ENCODE measurements at regions not wholly inside any gene's neighbourhood (a gene's known extent, or its start where the extent isn't known, plus 50 kb on each side); places are given as distances from the start of the nearest gene placed in this dataset.

DNA sequence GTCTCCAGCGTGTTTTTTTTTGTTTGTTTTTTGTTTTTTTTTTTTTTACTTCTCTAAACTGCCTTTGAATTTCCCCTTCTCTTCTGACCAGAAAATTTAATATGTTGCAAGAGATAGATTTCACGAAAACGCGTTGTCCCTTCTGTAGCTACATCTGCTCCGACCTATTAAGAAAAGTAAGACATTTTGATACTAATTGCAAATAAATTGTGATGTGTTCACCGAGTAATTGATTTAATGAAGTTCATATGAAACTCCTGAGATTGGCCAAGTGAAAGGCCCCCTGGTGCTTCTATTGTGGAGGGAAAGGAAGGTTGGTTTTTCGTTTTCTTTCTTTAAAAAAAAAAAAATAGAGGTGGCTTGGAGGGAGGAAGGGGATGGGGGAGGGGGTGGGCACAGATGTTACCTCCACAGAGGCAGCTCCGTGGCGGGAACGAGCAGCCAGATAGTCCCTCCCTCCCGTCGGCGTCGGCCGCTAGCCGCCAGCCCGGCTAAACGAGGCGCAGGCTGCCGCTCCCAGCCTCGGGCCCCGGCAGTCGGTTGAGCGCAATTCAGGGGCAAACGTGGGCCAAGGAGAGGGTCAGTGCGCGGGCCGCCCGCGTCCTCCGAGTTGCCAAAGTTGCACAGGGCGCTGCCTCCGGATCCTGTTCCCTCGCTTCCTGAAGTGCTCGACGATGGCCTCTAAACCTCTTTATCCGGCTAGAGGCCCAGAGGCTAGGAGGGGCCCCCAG lies 139.1 kb upstream of the ZIC3 start:
- H3K27me3 ChIP-seq (replicated peaks in 1 of 2; ENCODE audit: control insufficient read depth in 2 of 2, insufficient read depth in 2 of 2, low read length in 1 of 2): no peaks in the 10 kb centered on the region; a peak in 4 of 4 replicates
- H3K4me3 ChIP-seq: no peak overlapping the region
- H3K4me2 ChIP-seq (ENCODE audit: control insufficient read depth, insufficient read depth): no peak overlapping the region
- SMC1A ChIA-PET (ENCODE audit: uncharacterized antibody, unreplicated experiment): interaction anchor here (0.6 kb wide), 1 partner anchor 17 kb away, joined by 3 read pairs; no protein-coding TSS in a partner anchor
- DNase-seq (ENCODE audit: low read depth, low spot score): no peak
- H3K27ac ChIP-seq (ENCODE audit: control insufficient read depth, insufficient read depth): no peak overlapping the region
- RAD21 ChIA-PET (ENCODE audit: unreplicated experiment): no interaction called here
- in situ Hi-C loops (cut with MboI): no loop called here
- H3K79me2 ChIP-seq (ENCODE audit: control insufficient read depth, insufficient read depth, low read length): no peaks in the 10 kb centered on the region
- no peak overlapping the region for H3K9ac ChIP-seq (ENCODE audit: control insufficient read depth, insufficient read depth, low read length)
- no peaks in the 10 kb centered on the region; the same call in 2 of the 3 replicates for H3K9me3 ChIP-seq (replicated peaks; ENCODE audit: control insufficient read depth, insufficient read depth, low read length)
- ATAC-seq: no peak
- CTCF ChIA-PET: interaction anchor here (0.6 kb wide), 1 partner anchor 28 kb away, joined by 4 read pairs; no protein-coding TSS in a partner anchor
- BruUV-seq (replicated peaks): no TSS peak
- no peak for TF ChIP-seq CREB1 (IDR thresholded peaks at IDR 0.05; ENCODE audit: low read depth)
- no peak for TF ChIP-seq ZBTB40 (IDR thresholded peaks at IDR 0.05; ENCODE audit: borderline replicate concordance)
- TF ChIP-seq ETV6 (conservative IDR thresholded peaks at IDR 0.05 in 1 of 2, IDR thresholded peaks at IDR 0.05 in 1 of 2; ENCODE audit: borderline replicate concordance in 1 of 2, low read depth in 1 of 2): no peak
- TF ChIP-seq, protein P1, sequence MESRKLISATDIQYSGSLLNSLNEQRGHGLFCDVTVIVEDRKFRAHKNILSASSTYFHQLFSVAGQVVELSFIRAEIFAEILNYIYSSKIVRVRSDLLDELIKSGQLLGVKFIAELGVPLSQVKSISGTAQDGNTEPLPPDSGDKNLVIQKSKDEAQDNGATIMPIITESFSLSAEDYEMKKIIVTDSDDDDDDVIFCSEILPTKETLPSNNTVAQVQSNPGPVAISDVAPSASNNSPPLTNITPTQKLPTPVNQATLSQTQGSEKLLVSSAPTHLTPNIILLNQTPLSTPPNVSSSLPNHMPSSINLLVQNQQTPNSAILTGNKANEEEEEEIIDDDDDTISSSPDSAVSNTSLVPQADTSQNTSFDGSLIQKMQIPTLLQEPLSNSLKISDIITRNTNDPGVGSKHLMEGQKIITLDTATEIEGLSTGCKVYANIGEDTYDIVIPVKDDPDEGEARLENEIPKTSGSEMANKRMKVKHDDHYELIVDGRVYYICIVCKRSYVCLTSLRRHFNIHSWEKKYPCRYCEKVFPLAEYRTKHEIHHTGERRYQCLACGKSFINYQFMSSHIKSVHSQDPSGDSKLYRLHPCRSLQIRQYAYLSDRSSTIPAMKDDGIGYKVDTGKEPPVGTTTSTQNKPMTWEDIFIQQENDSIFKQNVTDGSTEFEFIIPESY (IDR thresholded peaks at IDR 0.05): no peak
- TF ChIP-seq PAX5 (IDR thresholded peaks at IDR 0.05; ENCODE audit: borderline replicate concordance, low read depth, low read length): no peak
- TF ChIP-seq NFYA (IDR thresholded peaks at IDR 0.05; ENCODE audit: borderline replicate concordance, low read depth, low read length): no peak
- TF ChIP-seq ZNF217 (IDR thresholded peaks at IDR 0.05): no peak
- 57% methylated on average over 37 of the region's 37 CpGs for WGBS (ENCODE audit: insufficient coverage, insufficient replicate concordance, low lambda C conversion rate, missing lambda C conversion rate)
- H3K4me1 ChIP-seq (ENCODE audit: control insufficient read depth, insufficient read depth, low read length): no peaks in the 10 kb centered on the region
- intact Hi-C loops (cut with micrococcal nuclease; ENCODE audit: unreplicated experiment): no loop called here
- H3K36me3 ChIP-seq (ENCODE audit: control insufficient read depth in 2 of 2, insufficient read depth in 2 of 2, low read length in 1 of 2): no peaks in the 10 kb centered on the region
- no peaks in the 10 kb centered on the region for H4K20me1 ChIP-seq (ENCODE audit: control insufficient read depth, insufficient read depth)
- FAIRE-seq: no peak
- POLR2A ChIA-PET: no interaction called here
- no peak overlapping the region for H2AFZ ChIP-seq (ENCODE audit: control insufficient read depth, low read depth, low read length)
